Stimulated activated CD4-positive, alpha-beta T cell treated with anti-CD3 and anti-CD28 coated beads, Interleukin-2, amount 100 ng/mL, for 4 hours (primary cell): ENCODE measurements at regions not wholly inside any gene's neighbourhood (a gene's known extent, or its start where the extent isn't known, plus 50 kb on each side); places are given as distances from the start of the nearest gene placed in this dataset.

ENCODE experiments used
- DNase-seq: peaks from one replicate; pipeline ENCODE4 v3.0.0-alpha.2; 2020; ENCODE audit warnings: low read depth

GRCh38 chr1:168918860-168919741 lies 187.4 kb upstream of the ATP1B1 start:
- no peak for DNase-seq

GRCh38 chr1:168920456-168921094 lies 185.9 kb upstream of the ATP1B1 start:
- no peak for DNase-seq

GRCh38 chr1:168921629-168922028 lies 184.9 kb upstream of the ATP1B1 start:
- no peak for DNase-seq

GRCh38 chr1:168923521-168924136 lies 182.9 kb upstream of the ATP1B1 start:
- no peak for DNase-seq

- DNase-seq: no peak
These were observed 181.5 kb upstream of the ATP1B1 start for GRCh38 chr1:168924976-168925375.

- no peak for DNase-seq
These were observed 180.3 kb upstream of the ATP1B1 start for GRCh38 chr1:168926236-168926635.

- no peak for DNase-seq
These were observed 174.0 kb upstream of the ATP1B1 start for GRCh38 chr1:168932539-168932938.

GRCh38 chr1:168933141-168933805 lies 173.2 kb upstream of the ATP1B1 start:
- no peak for DNase-seq

- no peak for DNase-seq
These were observed 167.2 kb upstream of the ATP1B1 start for GRCh38 chr1:168939110-168939946.

- DNase-seq: no peak
These were observed 166.6 kb upstream of the ATP1B1 start for GRCh38 chr1:168939947-168940223.

GRCh38 chr1:168941640-168942039 lies 164.8 kb upstream of the ATP1B1 start:
- DNase-seq: no peak

GRCh38 chr1:168942165-168942564 lies 164.3 kb upstream of the ATP1B1 start:
- DNase-seq: no peak

GRCh38 chr1:168945870-168946269 lies 160.6 kb upstream of the ATP1B1 start:
- no peak for DNase-seq

GRCh38 chr1:168947041-168947440 lies 159.4 kb upstream of the ATP1B1 start:
- no peak for DNase-seq

GRCh38 chr1:168949672-168950071 lies 156.8 kb upstream of the ATP1B1 start:
- DNase-seq: no peak

GRCh38 chr1:168957818-168958217 lies 148.7 kb upstream of the ATP1B1 start:
- no peak for DNase-seq

- DNase-seq: no peak
These were observed 147.8 kb upstream of the ATP1B1 start for GRCh38 chr1:168958562-168959289.

- DNase-seq: no peak
These were observed 147.1 kb upstream of the ATP1B1 start for GRCh38 chr1:168959382-168959781.

GRCh38 chr1:168960114-168960513 lies 146.4 kb upstream of the ATP1B1 start:
- no peak for DNase-seq

- no peak for DNase-seq
These were observed 145.9 kb upstream of the ATP1B1 start for GRCh38 chr1:168960595-168960994.

- no peak for DNase-seq
These were observed 142.9 kb upstream of the ATP1B1 start for GRCh38 chr1:168963601-168964000.
